OCI-LY7 (cell line): ENCODE measurements at regions not wholly inside any gene's neighbourhood (a gene's known extent, or its start where the extent isn't known, plus 50 kb on each side); places are given as distances from the start of the nearest gene placed in this dataset.
A peak's percentile ranks its signal among the peaks of the same experiment; 100 is the strongest.

ENCODE experiments used
- BruUV-seq: library from RNA; stranded (reverse); fragments of 400-500 nt; replicated peaks from 2 replicates; lab custom pipeline; 2021; lab: Mats Ljungman, UMichigan
- CTCF ChIA-PET: fragments of 300-600 bp; sonication (Branson Sonifier 250); formaldehyde crosslinking; loops from one replicate; lab custom pipeline; 2022; ENCODE audit warnings: antibody characterized with exemption; ENCODE audit not compliant: unreplicated experiment; lab: Charles Lee
- POLR2A ChIA-PET: fragments of 300-600 bp; sonication (Branson Sonifier 250); formaldehyde crosslinking; loops from one replicate; lab custom pipeline; 2022; ENCODE audit warnings: antibody characterized with exemption; lab: Charles Lee
- DNase-seq: peaks from one replicate; pipeline ENCODE4 v3.0.0-alpha.2; 2015; ENCODE audit warnings: low spot score
- H2AFZ ChIP-seq: fragments of 200-600 bp; sonication (generic), shearing (Covaris generic); 2 replicates; pipeline ENCODE4 v1.6.1; 2014; ENCODE audit warnings: mild to moderate bottlenecking, antibody characterized with exemption, low read length, moderate library complexity
- H3K27ac ChIP-seq: fragments of 200-600 bp; sonication (generic); 2 replicates; pipeline ENCODE4 v1.5.1; 2014; ENCODE audit warnings: mixed run types, low read depth, mild to moderate bottlenecking, moderate library complexity, low read length, inconsistent platforms; ENCODE audit not compliant: poor library complexity, severe bottlenecking
- H3K36me3 ChIP-seq: fragments of 200-600 bp; sonication (generic); 2 replicates; pipeline ENCODE4 v1.6.1; 2014; ENCODE audit warnings: mild to moderate bottlenecking, antibody characterized with exemption, low read length, moderate library complexity, mixed read lengths; ENCODE audit not compliant: insufficient read depth
- H3K4me1 ChIP-seq: fragments of 200-600 bp; sonication (generic); 2 replicates; pipeline ENCODE4 v1.5.1; 2014; ENCODE audit warnings: mild to moderate bottlenecking, low read length; ENCODE audit not compliant: insufficient read depth, poor library complexity, severe bottlenecking
- H3K4me2 ChIP-seq: fragments of 200-600 bp; sonication (generic); 2 replicates; pipeline ENCODE4 v1.6.1; 2014; ENCODE audit warnings: mild to moderate bottlenecking, low read length
- H3K4me3 ChIP-seq: fragments of 200-600 bp; sonication (generic); 2 replicates; pipeline ENCODE4 v1.5.1; 2014; ENCODE audit warnings: mild to moderate bottlenecking, low read depth, low read length; ENCODE audit not compliant: poor library complexity, severe bottlenecking
- H3K79me2 ChIP-seq: fragments of 200-600 bp; sonication (generic); 2 replicates; pipeline ENCODE4 v1.6.1; 2016; ENCODE audit warnings: low read depth, mild to moderate bottlenecking, low read length, moderate library complexity, mixed read lengths; ENCODE audit not compliant: insufficient read depth
- H3K9me2 ChIP-seq: fragments of 200-600 bp; sonication (generic); 2 replicates; pipeline ENCODE4 v1.6.1; 2016; ENCODE audit warnings: mild to moderate bottlenecking, low read length, mixed read lengths; ENCODE audit not compliant: insufficient read depth
- H3K9me3 ChIP-seq: fragments of 200-600 bp; sonication (generic); 2 replicates; pipeline ENCODE4 v1.6.1; 2014; ENCODE audit warnings: mild to moderate bottlenecking, mixed run types, low read length, mixed read lengths
- H4K20me1 ChIP-seq: fragments of 200-600 bp; sonication (generic); 2 replicates; pipeline ENCODE4 v1.6.1; 2014; ENCODE audit warnings: mild to moderate bottlenecking, antibody characterized with exemption, low read length, moderate library complexity, mixed read lengths; ENCODE audit not compliant: insufficient read depth
- EZH2phosphoT487 ChIP-seq: fragments of 200-600 bp; sonication (generic); IDR thresholded peaks from 2 replicates; pipeline ENCODE4 v1.6.1; 2018; ENCODE audit warnings: low read depth, borderline replicate concordance, mild to moderate bottlenecking, mixed run types, antibody characterized with exemption, low read length, moderate library complexity, mixed read lengths
- intact Hi-C: fragments of 100-400 bp; cut with micrococcal nuclease; formaldehyde crosslinking; loops from one replicate; pipeline ENCODE4 v1.10.0; 2022; ENCODE audit not compliant: unreplicated experiment
- TF ChIP-seq, protein P1 (sequence below): fragments of 200-600 bp; sonication (generic); conservative IDR thresholded peaks from 2 replicates; pipeline ENCODE4 v1.5.1; 2014; ENCODE audit warnings: mild to moderate bottlenecking, antibody characterized with exemption, low read length, moderate library complexity, mixed read lengths

DNA sequence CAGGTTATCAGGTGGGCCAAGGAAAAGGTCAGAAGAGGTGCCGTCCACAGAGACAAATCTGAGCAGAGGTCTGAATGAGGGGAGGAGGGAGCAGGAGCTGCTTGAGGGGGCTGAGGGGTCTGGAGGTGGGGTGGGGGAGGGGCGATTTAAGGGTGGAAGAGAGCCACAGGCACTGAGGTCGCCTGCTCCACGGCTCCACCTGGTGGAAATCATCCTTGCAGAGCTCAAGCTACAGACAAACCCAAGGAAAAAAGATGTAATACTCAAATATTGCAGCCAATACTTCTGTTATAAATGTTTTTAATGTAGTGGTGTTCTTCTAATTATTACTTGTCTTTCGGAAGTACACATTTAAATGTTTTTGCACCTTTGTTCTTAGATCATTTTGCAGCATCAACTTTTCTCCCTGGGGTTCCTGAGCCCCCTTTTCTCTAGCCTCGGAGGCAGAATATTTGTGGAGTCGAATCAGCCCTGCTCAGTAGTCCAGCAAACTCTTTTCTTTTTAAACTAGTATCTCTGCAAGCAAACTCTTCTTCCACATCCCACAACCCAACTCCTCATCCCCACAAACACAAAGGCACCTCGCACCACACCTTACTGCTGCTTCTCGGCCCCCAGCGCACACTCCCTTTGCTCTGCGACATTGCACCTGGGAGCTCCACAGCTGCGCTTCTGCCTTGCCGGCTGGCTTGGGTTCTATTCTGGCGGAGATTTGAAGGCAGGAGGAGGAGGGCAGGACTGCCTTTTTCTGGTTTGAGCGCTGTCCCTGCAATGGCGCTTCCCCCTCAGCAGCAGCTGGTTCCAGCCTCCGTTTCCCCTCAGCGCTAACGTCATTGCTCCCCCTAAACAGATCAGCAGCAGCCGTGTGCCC, 51.0 kb upstream of the TFAP2A start:
- no peak overlapping the region for H3K4me3 ChIP-seq
- H3K4me1 ChIP-seq: no peaks in the 10 kb centered on the region
- no peaks in the 10 kb centered on the region for H3K79me2 ChIP-seq
- TF ChIP-seq, protein P1, sequence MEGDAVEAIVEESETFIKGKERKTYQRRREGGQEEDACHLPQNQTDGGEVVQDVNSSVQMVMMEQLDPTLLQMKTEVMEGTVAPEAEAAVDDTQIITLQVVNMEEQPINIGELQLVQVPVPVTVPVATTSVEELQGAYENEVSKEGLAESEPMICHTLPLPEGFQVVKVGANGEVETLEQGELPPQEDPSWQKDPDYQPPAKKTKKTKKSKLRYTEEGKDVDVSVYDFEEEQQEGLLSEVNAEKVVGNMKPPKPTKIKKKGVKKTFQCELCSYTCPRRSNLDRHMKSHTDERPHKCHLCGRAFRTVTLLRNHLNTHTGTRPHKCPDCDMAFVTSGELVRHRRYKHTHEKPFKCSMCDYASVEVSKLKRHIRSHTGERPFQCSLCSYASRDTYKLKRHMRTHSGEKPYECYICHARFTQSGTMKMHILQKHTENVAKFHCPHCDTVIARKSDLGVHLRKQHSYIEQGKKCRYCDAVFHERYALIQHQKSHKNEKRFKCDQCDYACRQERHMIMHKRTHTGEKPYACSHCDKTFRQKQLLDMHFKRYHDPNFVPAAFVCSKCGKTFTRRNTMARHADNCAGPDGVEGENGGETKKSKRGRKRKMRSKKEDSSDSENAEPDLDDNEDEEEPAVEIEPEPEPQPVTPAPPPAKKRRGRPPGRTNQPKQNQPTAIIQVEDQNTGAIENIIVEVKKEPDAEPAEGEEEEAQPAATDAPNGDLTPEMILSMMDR: peak; percentile 74
- TF ChIP-seq EZH2phosphoT487: no peak
- ChIA-PET CTCF (interaction anchor here (0.6 kb wide), 1 partner anchor 1215 kb away, joined by 3 read pairs; no protein-coding TSS in a partner anchor), POLR2A (interaction anchor here (0.6 to 1.2 kb wide), 2 partner anchors 15 to 580 kb away, joined by 3 to 5 read pairs; no protein-coding TSS in a partner anchor)
- H3K27ac ChIP-seq: no peak overlapping the region
- H3K36me3 ChIP-seq: no peaks in the 10 kb centered on the region
- intact Hi-C loops: no loop called here
- no peaks in the 10 kb centered on the region for H4K20me1 ChIP-seq
- DNase-seq: peak; percentile 55
- H2AFZ ChIP-seq: no peak overlapping the region
- no peak overlapping the region for H3K4me2 ChIP-seq
- no peaks in the 10 kb centered on the region for H3K9me2 ChIP-seq
- BruUV-seq: no TSS peak
- H3K9me3 ChIP-seq: no peaks in the 10 kb centered on the region
